Esophagus (tissue), 2 donors: ENCODE measurements at regions not wholly inside any gene's neighbourhood (a gene's known extent, or its start where the extent isn't known, plus 50 kb on each side); places are given as distances from the start of the nearest gene placed in this dataset.

Source experiments
- H3K27ac ChIP-seq, 2 donors: one replicate each; pipeline ENCODE4 v1.5.1; 2013; ENCODE audit warnings: low read depth in 2 of 2, mild to moderate bottlenecking in 2 of 2, inconsistent platforms in 1 of 2, low read length in 1 of 2, moderate library complexity in 1 of 2
- H3K27me3 ChIP-seq, 2 donors: one replicate each; pipeline ENCODE4 v1.6.1; 2013; ENCODE audit warnings: low read length in 2 of 2, control low read depth in 1 of 2, mild to moderate bottlenecking in 1 of 2; ENCODE audit not compliant: insufficient read depth in 2 of 2, control insufficient read depth in 1 of 2
- H3K36me3 ChIP-seq, 2 donors: one replicate each; pipeline ENCODE4 v1.6.1; 2013; ENCODE audit warnings: low read length in 1 of 2; ENCODE audit not compliant: control insufficient read depth in 2 of 2, insufficient read depth in 2 of 2
- H3K4me1 ChIP-seq, 2 donors: one replicate each; pipeline ENCODE4 v1.6.1; 2013; ENCODE audit warnings: low read length in 1 of 2; ENCODE audit not compliant: control insufficient read depth in 2 of 2, insufficient read depth in 2 of 2
- H3K4me3 ChIP-seq, 2 donors: one replicate each; pipeline ENCODE4 v1.5.1; 2013; ENCODE audit warnings: low read length in 2 of 2, mild to moderate bottlenecking in 2 of 2, low read depth in 1 of 2, moderate library complexity in 1 of 2
- H3K9me3 ChIP-seq, 2 donors: one replicate each; pipeline ENCODE4 v1.6.1; 2013; ENCODE audit warnings: mild to moderate bottlenecking in 2 of 2, low read depth in 1 of 2, low read length in 1 of 2, moderate library complexity in 1 of 2; ENCODE audit not compliant: control insufficient read depth in 2 of 2, insufficient read depth in 1 of 2
- WGBS, 2 donors: extraction: QIAGEN DNeasy Blood & Tissue Kit; methylation state at CpG; one replicate each; pipeline ENCODE4 v1.1.7; 2013; 5-methylcytosine and 5-hydroxymethylcytosine counted together
- donor health status: healthy with polysubstance abuse.
- donor health status: Bipolar disorder and iron deficiency.

- Histone ChIP-seq H3K36me3 (no peaks in the 10 kb centered on the region), H3K4me3 (no peak overlapping the region), H3K9me3 (no peaks in the 10 kb centered on the region), H3K4me1 (no peaks in the 10 kb centered on the region), H3K27ac (no peak overlapping the region), H3K27me3 (no peaks in the 10 kb centered on the region)
- 76 to 82% methylated on average over 4 of the region's 4 CpGs for WGBS, 2 donors
Observed at GRCh38 chr7:124397134-124397533, 364.3 kb upstream of the TMEM229A start.

DNA sequence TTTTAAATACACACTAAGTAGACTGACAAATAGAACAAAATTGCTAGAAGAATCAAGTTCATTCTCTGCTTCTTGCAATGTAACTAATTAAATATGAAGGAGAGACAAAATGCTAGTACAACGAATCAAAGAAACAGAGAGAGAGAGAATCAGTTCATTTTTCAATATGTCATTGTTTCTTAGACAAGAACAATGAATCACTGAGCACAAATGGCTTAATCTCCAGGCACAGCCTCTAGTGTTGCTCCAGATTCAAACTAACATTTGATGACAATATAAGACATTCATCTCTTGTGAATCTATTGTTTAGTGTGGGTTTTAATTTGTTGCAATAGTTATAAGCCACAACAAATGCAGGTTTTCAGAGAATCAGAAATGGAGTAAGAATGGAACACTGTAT lies 357.4 kb upstream of the TMEM229A start:
- Histone ChIP-seq H3K27me3 (no peaks in the 10 kb centered on the region), H3K4me3 (no peak overlapping the region), H3K36me3 (no peaks in the 10 kb centered on the region), H3K4me1 (no peaks in the 10 kb centered on the region), H3K27ac (no peak overlapping the region), H3K9me3 (no peaks in the 10 kb centered on the region)
- WGBS, 2 donors, result 15 to 31% methylated on average over 1 of the region's 1 CpG

GRCh38 chr7:124388751-124389150 lies 355.9 kb upstream of the TMEM229A start:
- Histone ChIP-seq H3K36me3 (no peaks in the 10 kb centered on the region), H3K4me3 (no peak overlapping the region), H3K9me3 (no peaks in the 10 kb centered on the region), H3K4me1 (no peaks in the 10 kb centered on the region), H3K27me3 (no peaks in the 10 kb centered on the region), H3K27ac (no peak overlapping the region)
- WGBS, 2 donors, result 43 to 54% methylated on average over 1 of the region's 1 CpG

GRCh38 chr7:124387056-124387455 lies 354.2 kb upstream of the TMEM229A start:
- Histone ChIP-seq H3K27me3 (no peaks in the 10 kb centered on the region), H3K4me3 (no peak overlapping the region), H3K36me3 (no peaks in the 10 kb centered on the region), H3K4me1 (no peaks in the 10 kb centered on the region), H3K9me3 (no peaks in the 10 kb centered on the region), H3K27ac (no peak overlapping the region)
- 69 to 80% methylated on average over 4 of the region's 4 CpGs for WGBS, 2 donors

DNA sequence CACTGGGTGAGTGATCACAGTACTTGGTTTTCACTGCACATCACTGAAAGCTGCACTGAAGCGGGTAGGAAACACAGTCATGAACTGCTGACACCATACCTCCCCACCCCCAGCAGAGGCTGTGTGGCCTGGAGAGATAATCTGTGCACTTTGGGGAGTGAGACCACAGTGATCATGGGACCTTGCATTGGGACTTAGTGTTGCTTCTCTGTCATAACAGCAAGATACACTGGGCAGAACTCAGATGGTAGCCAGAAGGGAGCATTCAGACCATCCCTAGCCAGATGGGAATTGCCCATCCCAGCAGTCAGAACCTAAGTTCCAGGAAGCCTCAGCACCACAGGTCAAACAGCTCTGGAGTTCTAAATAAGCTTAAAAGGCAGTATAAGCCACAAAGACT lies 346.4 kb upstream of the TMEM229A start:
- H3K36me3 ChIP-seq, result no peaks in the 10 kb centered on the region
- H3K27me3 ChIP-seq, result no peaks in the 10 kb centered on the region
- H3K4me1 ChIP-seq, result no peaks in the 10 kb centered on the region
- WGBS, 2 donors, result 72 to 81% methylated on average over 1 of the region's 1 CpG
- no peaks in the 10 kb centered on the region for H3K9me3 ChIP-seq
- H3K4me3 ChIP-seq, result no peak overlapping the region
- no peak overlapping the region for H3K27ac ChIP-seq

- H3K4me3 ChIP-seq, result no peak overlapping the region
- no peaks in the 10 kb centered on the region for H3K36me3 ChIP-seq
- H3K4me1 ChIP-seq, result no peaks in the 10 kb centered on the region
- no peaks in the 10 kb centered on the region for H3K27me3 ChIP-seq
- 59 to 63% methylated on average over 4 of the region's 4 CpGs for WGBS, 2 donors
- H3K27ac ChIP-seq, result no peak overlapping the region
- H3K9me3 ChIP-seq, result no peaks in the 10 kb centered on the region
Observed at GRCh38 chr7:124376111-124376510, 343.2 kb upstream of the TMEM229A start.

DNA sequence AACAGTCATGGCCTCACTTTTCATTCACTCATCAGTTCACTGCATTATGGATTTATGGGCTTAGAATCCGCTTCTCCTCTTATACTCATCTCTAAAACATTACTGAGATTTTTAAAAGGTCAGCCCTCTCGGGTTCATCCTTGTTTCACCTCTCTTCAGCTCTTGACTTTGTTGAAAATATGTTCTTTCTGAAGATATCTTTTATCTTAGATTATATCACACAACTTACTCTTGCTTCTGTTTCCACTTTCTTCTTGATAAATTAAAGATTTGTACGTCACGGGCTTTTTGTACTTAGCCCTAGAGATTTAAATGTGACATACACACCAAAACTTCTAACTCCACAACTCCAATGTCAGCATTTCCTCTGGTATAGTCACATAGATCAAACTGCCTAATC lies 342.5 kb upstream of the TMEM229A start:
- no peaks in the 10 kb centered on the region for H3K9me3 ChIP-seq
- H3K36me3 ChIP-seq, result no peaks in the 10 kb centered on the region
- WGBS, 2 donors, result 80% methylated on average over 4 of the region's 4 CpGs
- H3K4me1 ChIP-seq, result no peaks in the 10 kb centered on the region
- H3K4me3 ChIP-seq, result no peak overlapping the region
- H3K27me3 ChIP-seq, result no peaks in the 10 kb centered on the region
- no peak overlapping the region for H3K27ac ChIP-seq

DNA sequence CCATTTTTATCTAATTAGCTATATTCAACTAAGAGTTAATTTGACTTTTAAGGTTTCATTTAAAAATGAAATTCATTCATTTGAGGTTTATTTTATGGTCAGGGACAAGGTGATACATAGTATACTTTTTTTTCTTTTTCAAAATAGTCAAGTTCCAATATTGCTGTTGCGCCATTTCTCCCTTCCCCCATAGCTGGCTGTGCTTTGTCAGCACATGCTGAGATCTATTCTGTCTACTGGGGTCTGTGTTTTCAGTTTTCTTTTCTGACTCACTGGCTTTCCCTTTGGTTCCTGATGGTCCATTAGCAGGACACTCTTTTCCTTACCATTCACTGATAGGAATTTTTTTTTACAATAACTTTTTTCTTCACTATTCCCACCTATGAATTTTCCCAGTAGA lies 336.4 kb upstream of the TMEM229A start:
- WGBS, 2 donors, result 83 to 93% methylated on average over 1 of the region's 1 CpG
- Histone ChIP-seq H3K4me1 (no peaks in the 10 kb centered on the region), H3K36me3 (no peaks in the 10 kb centered on the region), H3K4me3 (no peak overlapping the region), H3K27ac (no peak overlapping the region), H3K27me3 (no peaks in the 10 kb centered on the region), H3K9me3 (no peaks in the 10 kb centered on the region)

DNA sequence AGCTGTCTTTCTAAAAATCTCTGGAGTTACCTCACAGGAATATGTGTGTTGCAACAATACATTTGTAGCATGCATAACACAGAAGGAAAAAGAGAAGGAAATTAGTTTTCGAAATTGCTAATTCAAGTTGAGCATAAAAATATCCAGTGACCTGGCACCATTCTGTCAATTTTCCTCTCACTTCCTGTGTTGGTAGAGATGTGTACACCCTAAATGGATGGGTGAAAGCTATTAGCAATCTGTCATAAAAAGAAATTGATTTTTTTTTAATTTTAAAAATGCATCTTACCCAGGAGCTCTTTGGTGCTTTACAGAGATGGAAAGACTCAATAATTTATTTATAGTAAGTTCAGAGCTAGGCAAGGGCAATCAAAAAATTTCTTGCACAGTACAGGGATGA lies 333.3 kb upstream of the TMEM229A start:
- Histone ChIP-seq H3K4me3 (no peak overlapping the region), H3K27me3 (no peaks in the 10 kb centered on the region), H3K36me3 (no peaks in the 10 kb centered on the region), H3K9me3 (no peaks in the 10 kb centered on the region), H3K4me1 (no peaks in the 10 kb centered on the region), H3K27ac (no peak overlapping the region)
- WGBS, 2 donors, result 65 to 73% methylated on average over 1 of the region's 1 CpG

GRCh38 chr7:124364283-124364682 lies 331.4 kb upstream of the TMEM229A start:
- no peak overlapping the region for H3K4me3 ChIP-seq
- H3K4me1 ChIP-seq, result no peaks in the 10 kb centered on the region
- H3K9me3 ChIP-seq, result no peaks in the 10 kb centered on the region
- H3K27me3 ChIP-seq, result no peaks in the 10 kb centered on the region
- H3K36me3 ChIP-seq, result no peaks in the 10 kb centered on the region
- H3K27ac ChIP-seq, result no peak overlapping the region
- 66 to 67% methylated on average over 1 of the region's 1 CpG for WGBS, 2 donors
